Stomach (tissue), 8 donors: ENCODE measurements at regions not wholly inside any gene's neighbourhood (a gene's known extent, or its start where the extent isn't known, plus 50 kb on each side); places are given as distances from the start of the nearest gene placed in this dataset.
A peak's percentile ranks its signal among the peaks of the same experiment; 100 is the strongest.

Experiments used
- DNase-seq, 2 donors: peaks; one replicate each; pipeline versions ENCODE4 v3.0.0 to v3.0.0-alpha.2; 2013 to 2019
- H3K27ac ChIP-seq, 5 donors: fragments of 200-600 bp in 4 of 5; sonication (generic) in 4 of 5; one replicate each; pipeline ENCODE4 v1.5.1; 2013 to 2019; ENCODE audit warnings: mild to moderate bottlenecking in 1 of 5, moderate library complexity in 1 of 5
- H3K27me3 ChIP-seq, 3 donors: fragments of 200-600 bp; sonication (generic); one replicate each; pipeline ENCODE4 v1.5.1; 2017 to 2019; ENCODE audit warnings: mixed run types in 1 of 3
- H3K36me3 ChIP-seq, 4 donors: fragments of 200-600 bp; sonication (generic); 1 replicate in 3 of 4; 2 replicates in 1 of 4; pipeline ENCODE4 v1.5.1; 2016 to 2019
- H3K4me1 ChIP-seq, 4 donors: fragments of 200-600 bp; sonication (generic); one replicate each; pipeline ENCODE4 v1.5.1; 2016 to 2019
- H3K4me3 ChIP-seq, 4 donors: fragments of 200-600 bp; sonication (generic) in 3 of 4; one replicate each; pipeline ENCODE4 v1.5.1; 2016 to 2019; ENCODE audit warnings: mild to moderate bottlenecking in 1 of 4
- H3K9me3 ChIP-seq, 4 donors: fragments of 200-600 bp; sonication (generic); one replicate each; pipeline ENCODE4 v1.5.1; 2016 to 2019
- EP300 ChIP-seq: sonication (generic); formaldehyde crosslinking; IDR thresholded peaks from one replicate; pipeline ENCODE4 v1.6.1; 2017; ENCODE audit warnings: antibody characterized with exemption
- POLR2A ChIP-seq, 4 donors: fragments of 450-650 bp; IDR thresholded peaks; one replicate each; pipeline ENCODE4 v1.6.1; 2016; ENCODE audit warnings: antibody characterized with exemption in 4 of 4, control low read depth in 2 of 4, mild to moderate bottlenecking in 1 of 4, moderate library complexity in 1 of 4
- POLR2AphosphoS5 ChIP-seq, 3 donors: sonication (generic); formaldehyde crosslinking; IDR thresholded peaks; one replicate each; pipeline ENCODE4 v1.6.1; 2016; ENCODE audit warnings: antibody characterized with exemption in 3 of 3
- WGBS, 5 donors: extraction: QIAGEN DNeasy Blood & Tissue Kit in 3 of 5; methylation state at CpG; one replicate each; pipeline versions ENCODE4 v1.1.5 to v1.1.7; 2013 to 2018; 5-methylcytosine and 5-hydroxymethylcytosine counted together
- intact Hi-C: fragments of 100-400 bp; cut with DNase I; formaldehyde crosslinking; loops from one replicate; pipeline ENCODE4 v1.15.1; 2023; ENCODE audit warnings: low total_unique reads
- TF ChIP-seq, protein P1 (sequence below), 7 experiments: fragments of 450-650 bp in 4 of 7; fragments of 200-600 bp in 3 of 7; sonication (generic) in 3 of 7; IDR thresholded peaks; one replicate each; pipeline ENCODE4 v1.5.1; 2016 to 2019; ENCODE audit warnings: antibody characterized with exemption in 7 of 7, control low read depth in 2 of 7, mild to moderate bottlenecking in 1 of 7
- donor health status: healthy with polysubstance abuse.
- donor health status: Bipolar disorder and iron deficiency.
- donor health status: healthy.

DNA sequence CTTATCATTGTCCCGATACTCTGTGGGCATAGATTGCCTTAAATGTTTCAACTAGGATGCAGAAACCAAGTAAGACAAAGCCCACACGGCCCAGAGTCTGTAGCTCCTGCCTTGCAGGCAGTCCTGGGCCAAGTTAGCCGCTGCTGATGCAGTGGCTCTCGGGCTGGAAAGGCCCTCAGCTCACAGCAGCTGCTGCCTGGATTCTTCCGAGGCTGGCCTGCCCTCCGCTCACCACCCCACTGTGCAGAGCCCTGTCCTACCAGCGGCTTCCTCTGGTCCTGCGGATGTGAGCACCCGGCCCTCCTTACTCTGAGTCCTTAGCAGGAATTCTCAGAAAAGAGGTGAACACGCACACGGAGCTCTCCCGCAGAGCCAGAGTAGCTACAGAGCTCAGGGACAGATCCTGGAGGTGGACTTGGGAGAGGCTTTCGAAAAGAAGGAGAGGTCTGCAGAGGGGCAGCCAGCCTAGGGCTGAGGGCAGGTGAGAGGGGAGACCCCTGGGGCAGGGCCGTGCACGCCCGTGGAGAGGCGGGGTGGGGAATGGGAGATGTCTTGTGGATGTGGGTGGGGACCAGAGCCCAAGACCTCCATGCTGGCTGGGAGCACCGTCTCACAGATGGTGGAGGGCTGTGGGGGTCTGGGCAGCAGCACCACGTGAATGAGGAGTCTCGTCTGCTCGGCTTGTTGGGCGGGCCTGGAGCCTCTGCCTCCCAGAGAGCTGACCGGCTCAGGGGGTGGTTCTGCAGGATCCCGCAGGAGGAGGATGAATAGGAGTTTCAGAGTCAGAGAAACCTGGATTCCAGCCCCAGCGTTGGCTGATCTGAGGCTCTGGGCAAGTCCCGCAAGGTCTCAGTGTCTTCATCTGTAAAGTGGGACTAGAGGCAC lies 117.4 kb upstream of the B3GAT1 start:
- H3K4me1 ChIP-seq = no peaks in the 10 kb centered on the region
- H3K27ac ChIP-seq = no peak overlapping the region
- WGBS, 5 donors = 70 to 77% (median 76%) methylated on average over 19 to 26 of the region's 26 CpGs
- no peak for TF ChIP-seq POLR2A (IDR thresholded peaks at IDR 0.05)
- TF ChIP-seq POLR2AphosphoS5 (IDR thresholded peaks at IDR 0.05) = no peak
- TF ChIP-seq EP300 = no peak
- H3K4me3 ChIP-seq = no peak overlapping the region
- no peaks in the 10 kb centered on the region for H3K36me3 ChIP-seq
- intact Hi-C loops = no loop called here
- no peaks in the 10 kb centered on the region for H3K9me3 ChIP-seq
- peaks cover 0 to 40% (median 0%) of the 10 kb centered on the region in 3 donors for H3K27me3 ChIP-seq
- DNase-seq = no peak

DNA sequence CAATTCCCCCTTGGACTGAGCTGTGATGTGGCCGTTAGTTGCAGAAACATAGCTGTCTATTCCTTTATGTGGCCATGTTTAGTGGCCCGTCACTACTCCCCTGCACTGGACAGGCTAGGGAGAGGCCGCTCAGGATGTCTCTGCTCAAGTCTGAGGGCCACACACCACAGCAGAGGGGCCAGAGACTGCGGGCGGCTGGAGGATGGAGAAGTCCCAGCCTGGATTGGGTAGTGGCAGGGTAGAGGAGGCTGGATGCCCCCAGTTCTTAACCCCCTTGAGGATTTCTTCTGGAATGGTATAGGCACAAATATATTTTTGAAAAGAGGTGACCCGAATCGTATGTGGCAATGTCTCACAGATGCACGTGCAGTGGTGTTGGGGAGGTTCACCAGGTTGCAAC lies 116.4 kb upstream of the B3GAT1 start:
- intact Hi-C loops = no loop called here
- WGBS, 5 donors = 81 to 92% (median 89%) methylated on average over 8 of the region's 8 CpGs
- Histone ChIP-seq H3K9me3 (no peaks in the 10 kb centered on the region), H3K36me3 (no peaks in the 10 kb centered on the region), H3K4me3 (no peak overlapping the region), H3K27ac (no peak overlapping the region), H3K4me1 (no peaks in the 10 kb centered on the region), H3K27me3 (peaks cover 0 to 40% (median 0%) of the 10 kb centered on the region in 3 donors)
- no peak for DNase-seq
- TF ChIP-seq POLR2AphosphoS5 (IDR thresholded peaks at IDR 0.05) = no peak
- TF ChIP-seq, protein P1, sequence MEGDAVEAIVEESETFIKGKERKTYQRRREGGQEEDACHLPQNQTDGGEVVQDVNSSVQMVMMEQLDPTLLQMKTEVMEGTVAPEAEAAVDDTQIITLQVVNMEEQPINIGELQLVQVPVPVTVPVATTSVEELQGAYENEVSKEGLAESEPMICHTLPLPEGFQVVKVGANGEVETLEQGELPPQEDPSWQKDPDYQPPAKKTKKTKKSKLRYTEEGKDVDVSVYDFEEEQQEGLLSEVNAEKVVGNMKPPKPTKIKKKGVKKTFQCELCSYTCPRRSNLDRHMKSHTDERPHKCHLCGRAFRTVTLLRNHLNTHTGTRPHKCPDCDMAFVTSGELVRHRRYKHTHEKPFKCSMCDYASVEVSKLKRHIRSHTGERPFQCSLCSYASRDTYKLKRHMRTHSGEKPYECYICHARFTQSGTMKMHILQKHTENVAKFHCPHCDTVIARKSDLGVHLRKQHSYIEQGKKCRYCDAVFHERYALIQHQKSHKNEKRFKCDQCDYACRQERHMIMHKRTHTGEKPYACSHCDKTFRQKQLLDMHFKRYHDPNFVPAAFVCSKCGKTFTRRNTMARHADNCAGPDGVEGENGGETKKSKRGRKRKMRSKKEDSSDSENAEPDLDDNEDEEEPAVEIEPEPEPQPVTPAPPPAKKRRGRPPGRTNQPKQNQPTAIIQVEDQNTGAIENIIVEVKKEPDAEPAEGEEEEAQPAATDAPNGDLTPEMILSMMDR (IDR thresholded peaks at IDR 0.05) = no peak
- TF ChIP-seq EP300 = no peak

DNA sequence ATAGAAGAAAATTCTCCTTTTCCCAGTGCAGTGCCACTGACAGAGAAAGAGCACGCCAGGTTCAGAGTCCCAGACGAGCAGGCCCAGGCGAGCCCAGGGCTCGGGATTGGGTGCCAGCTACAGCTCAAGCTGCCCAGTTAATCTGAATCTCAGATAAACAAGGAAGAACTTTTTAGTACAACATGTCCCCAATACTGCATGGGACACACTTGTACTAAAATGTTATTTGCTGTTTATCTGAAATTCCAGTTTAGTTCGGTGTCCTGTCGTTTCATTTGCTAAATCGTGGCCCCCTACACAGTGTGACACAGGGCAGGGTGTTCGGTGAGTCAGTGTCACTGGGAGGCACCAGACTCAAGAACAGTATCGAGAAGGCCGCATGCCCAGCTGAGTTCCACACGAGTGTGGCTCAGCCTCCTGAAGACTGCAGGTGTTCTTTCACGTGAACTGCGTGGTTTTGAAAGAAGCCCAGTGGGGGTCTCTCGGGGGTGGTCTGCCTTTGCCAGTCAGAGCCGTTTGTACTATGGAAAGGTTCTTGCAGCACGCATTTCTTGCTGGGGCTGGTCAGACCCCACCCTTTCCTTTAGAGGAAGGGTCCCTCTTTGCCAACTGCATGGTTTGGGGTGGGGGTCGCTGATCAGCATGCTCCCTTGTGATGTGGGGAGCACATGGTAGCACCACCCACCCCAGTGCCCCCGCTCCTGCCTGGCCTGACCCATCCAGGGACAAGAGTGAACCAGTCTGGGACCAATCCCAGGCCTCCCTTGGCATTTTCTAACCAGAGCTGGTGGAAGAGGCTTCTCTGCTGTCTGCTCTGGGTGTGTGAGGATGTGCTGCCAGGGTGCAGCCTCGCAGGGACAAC lies 115.6 kb upstream of the B3GAT1 start:
- TF ChIP-seq POLR2AphosphoS5 (IDR thresholded peaks at IDR 0.05) = no peak
- TF ChIP-seq, protein P1 (IDR thresholded peaks at IDR 0.05) = no peak
- no peak for TF ChIP-seq EP300
- no peak for TF ChIP-seq POLR2A (IDR thresholded peaks at IDR 0.05)
- intact Hi-C loops = no loop called here
- DNase-seq = peak in 1 of 2 donors; percentile 20
- no peaks in the 10 kb centered on the region for H3K9me3 ChIP-seq
- no peak overlapping the region for H3K27ac ChIP-seq
- H3K36me3 ChIP-seq = no peaks in the 10 kb centered on the region
- 75 to 87% (median 79%) methylated on average over 14 to 19 of the region's 19 CpGs for WGBS, 5 donors
- no peak overlapping the region for H3K4me3 ChIP-seq
- H3K4me1 ChIP-seq = no peaks in the 10 kb centered on the region
- peaks cover 0 to 34% (median 0%) of the 10 kb centered on the region in 3 donors for H3K27me3 ChIP-seq

DNA sequence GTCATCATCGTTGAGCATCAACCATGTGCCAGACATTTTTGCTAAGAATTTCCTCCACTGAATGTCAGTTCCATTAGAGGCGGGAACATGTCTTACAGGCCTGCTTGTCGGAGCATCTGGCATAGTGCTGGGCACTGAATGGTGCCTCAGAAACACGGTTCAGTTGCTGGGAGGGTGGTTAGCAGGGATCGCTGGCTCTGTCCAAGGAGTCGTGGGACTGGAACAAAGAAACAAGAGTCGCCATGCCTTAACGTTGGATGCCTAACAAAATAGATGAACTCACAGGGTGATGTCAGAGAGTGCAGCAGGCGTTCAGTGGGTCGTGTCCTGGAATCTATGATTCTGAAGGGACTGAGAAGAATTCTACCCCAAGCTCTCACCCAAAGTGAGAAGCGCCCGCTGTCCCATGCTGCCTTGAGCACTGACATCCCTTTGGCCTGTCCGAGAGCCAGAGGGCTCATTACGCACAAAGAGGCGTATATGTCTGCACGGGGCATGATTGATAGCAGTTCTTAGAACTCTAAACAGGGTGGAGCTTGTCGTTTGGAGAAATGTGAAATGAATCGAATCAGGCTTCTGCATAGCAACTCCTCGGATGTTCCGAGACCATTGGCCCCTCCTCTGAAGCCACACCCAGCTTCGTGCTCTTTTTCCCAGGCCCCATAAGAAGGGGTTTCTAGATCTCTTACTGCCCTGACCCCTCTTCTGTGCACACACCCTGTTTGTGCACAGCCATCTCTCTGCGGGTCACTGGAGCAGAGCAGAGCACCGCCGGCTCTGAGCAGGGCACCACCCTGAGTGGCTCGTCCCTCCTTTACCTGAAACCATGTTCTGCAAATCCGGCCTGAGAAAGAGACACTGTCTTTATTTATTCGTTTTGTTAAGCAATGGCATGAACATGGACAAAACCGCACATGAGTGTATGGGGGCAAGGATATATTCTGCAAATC lies 113.1 kb upstream of the B3GAT1 start:
- Histone ChIP-seq H3K36me3 (no peaks in the 10 kb centered on the region), H3K9me3 (no peaks in the 10 kb centered on the region), H3K27me3 (peaks cover 0 to 25% (median 0%) of the 10 kb centered on the region in 3 donors), H3K27ac (no peak overlapping the region), H3K4me1 (no peaks in the 10 kb centered on the region), H3K4me3 (no peak overlapping the region)
- DNase-seq = no peak
- intact Hi-C loops = no loop called here
- WGBS, 5 donors = 80 to 84% (median 80%) methylated on average over 28 of the region's 28 CpGs
- TF ChIP-seq, protein P1 (IDR thresholded peaks at IDR 0.05) = no peak
- TF ChIP-seq EP300 (no peak), POLR2A (IDR thresholded peaks at IDR 0.05) (no peak), POLR2AphosphoS5 (IDR thresholded peaks at IDR 0.05) (no peak)
